ENCODE measurements at regions not wholly inside any gene's neighbourhood (a gene's known extent, or its start where the extent isn't known, plus 50 kb on each side); places are given as distances from the start of the nearest gene placed in this dataset.

GRCh38 chr3:88334187-88334868 lies 184.6 kb downstream of the C3orf38 start:
- no peaks in the 10 kb centered on the region for H3K9me2 ChIP-seq (ENCODE audit: insufficient read depth, low read length)
- no peak overlapping the region for H3K27ac ChIP-seq (ENCODE audit: low read length)
- no peaks in the 10 kb centered on the region for H3K27me3 ChIP-seq (ENCODE audit: insufficient read depth, low read depth, low read length)
- no peak overlapping the region for H3K4me2 ChIP-seq (ENCODE audit: low read length)
- no peak overlapping the region for H3K9ac ChIP-seq (ENCODE audit: low read length)
- no peaks in the 10 kb centered on the region for H3K79me2 ChIP-seq (replicated peaks; ENCODE audit: insufficient read depth, low read length)
- no peak overlapping the region for H2AFZ ChIP-seq (ENCODE audit: low read depth, low read length)
- no peaks in the 10 kb centered on the region for H4K20me1 ChIP-seq (ENCODE audit: insufficient read depth)
- no peak overlapping the region for H3K4me3 ChIP-seq (ENCODE audit: low read length)
- no peaks in the 10 kb centered on the region for H3F3A ChIP-seq (ENCODE audit: insufficient read depth, low read length, poor library complexity, severe bottlenecking)
- no peaks in the 10 kb centered on the region for H3K36me3 ChIP-seq (ENCODE audit: insufficient read depth, low read length)
- H3K9me3 ChIP-seq (ENCODE audit: low read length), result no peaks in the 10 kb centered on the region
- TF ChIP-seq RAD21 (conservative IDR thresholded peaks at IDR 0.05), result no peak
- TF ChIP-seq POLR2AphosphoS5 (IDR thresholded peaks at IDR 0.05), result no peak
- no peak for TF ChIP-seq SMC3 (conservative IDR thresholded peaks at IDR 0.05; ENCODE audit: poor library complexity)
- TF ChIP-seq TAF1 (IDR thresholded peaks at IDR 0.05; ENCODE audit: low read depth), result no peak
- TF ChIP-seq CTCF (IDR thresholded peaks at IDR 0.05; ENCODE audit: poor library complexity, severe bottlenecking), result no peak
- TF ChIP-seq REST (IDR thresholded peaks at IDR 0.05; ENCODE audit: borderline replicate concordance), result no peak
- TF ChIP-seq EP300 (conservative IDR thresholded peaks at IDR 0.05; ENCODE audit: poor library complexity, severe bottlenecking), result no peak
- no peak for TF ChIP-seq MXI1 (conservative IDR thresholded peaks at IDR 0.05; ENCODE audit: poor library complexity, severe bottlenecking)
- TF ChIP-seq EZH2 (IDR thresholded peaks at IDR 0.05; ENCODE audit: borderline replicate concordance, insufficient read depth, low read length, poor library complexity, severe bottlenecking), result no peak

- Histone ChIP-seq H3K4me3 (ENCODE audit: low read length) (no peak overlapping the region), H3F3A (ENCODE audit: insufficient read depth, low read length, poor library complexity, severe bottlenecking) (no peaks in the 10 kb centered on the region), H3K4me2 (ENCODE audit: low read length) (no peak overlapping the region), H3K9ac (ENCODE audit: low read length) (no peak overlapping the region), H3K9me3 (ENCODE audit: low read length) (no peaks in the 10 kb centered on the region), H3K79me2 (replicated peaks; ENCODE audit: insufficient read depth, low read length) (no peaks in the 10 kb centered on the region), H3K36me3 (ENCODE audit: insufficient read depth, low read length) (no peaks in the 10 kb centered on the region), H3K27ac (ENCODE audit: low read length) (no peak overlapping the region), H2AFZ (ENCODE audit: low read depth, low read length) (no peak overlapping the region), H3K27me3 (ENCODE audit: insufficient read depth, low read depth, low read length) (no peaks in the 10 kb centered on the region), H3K9me2 (ENCODE audit: insufficient read depth, low read length) (no peaks in the 10 kb centered on the region), H4K20me1 (ENCODE audit: insufficient read depth) (no peaks in the 10 kb centered on the region)
- TF ChIP-seq RAD21 (conservative IDR thresholded peaks at IDR 0.05) (no peak), MXI1 (conservative IDR thresholded peaks at IDR 0.05; ENCODE audit: poor library complexity, severe bottlenecking) (no peak), TAF1 (IDR thresholded peaks at IDR 0.05; ENCODE audit: low read depth) (no peak), REST (IDR thresholded peaks at IDR 0.05; ENCODE audit: borderline replicate concordance) (no peak), EZH2 (IDR thresholded peaks at IDR 0.05; ENCODE audit: borderline replicate concordance, insufficient read depth, low read length, poor library complexity, severe bottlenecking) (no peak), EP300 (conservative IDR thresholded peaks at IDR 0.05; ENCODE audit: poor library complexity, severe bottlenecking) (no peak), CTCF (IDR thresholded peaks at IDR 0.05; ENCODE audit: poor library complexity, severe bottlenecking) (no peak), POLR2AphosphoS5 (IDR thresholded peaks at IDR 0.05) (no peak), SMC3 (conservative IDR thresholded peaks at IDR 0.05; ENCODE audit: poor library complexity) (no peak)
Measured at GRCh38 chr3:88336894-88337293, 187.1 kb downstream of the C3orf38 start.

Data from neural cell (in vitro differentiated cells).